GM13976 (cell line): ENCODE measurements at regions not wholly inside any gene's neighbourhood (a gene's known extent, or its start where the extent isn't known, plus 50 kb on each side); places are given as distances from the start of the nearest gene placed in this dataset.

ENCODE experiments used
- DNase-seq: peaks from one replicate; pipeline ENCODE4 v3.0.0; 2012; ENCODE audit warnings: low spot score
- CTCF ChIP-seq: IDR thresholded peaks from 2 replicates; pipeline ENCODE4 v1.5.1; 2012; ENCODE audit warnings: borderline replicate concordance, mild to moderate bottlenecking; ENCODE audit not compliant: insufficient read depth; ENCODE audit errors: extremely low read depth, missing control alignments, control extremely low read depth
- in situ Hi-C: fragments of 300-500 bp; cut with MboI; formaldehyde crosslinking; loops from one replicate; pipeline ENCODE4 v1.12.0; 2022; ENCODE audit warnings: low sequenced_read_pairs, mixed read lengths, inconsistent platforms; ENCODE audit not compliant: unreplicated experiment

GRCh38 chr4:38600575-38600974 is 63.4 kb upstream of the KLF3 start:
- no peak for DNase-seq
- no peak for TF ChIP-seq CTCF
- in situ Hi-C loops = no loop called here

DNA sequence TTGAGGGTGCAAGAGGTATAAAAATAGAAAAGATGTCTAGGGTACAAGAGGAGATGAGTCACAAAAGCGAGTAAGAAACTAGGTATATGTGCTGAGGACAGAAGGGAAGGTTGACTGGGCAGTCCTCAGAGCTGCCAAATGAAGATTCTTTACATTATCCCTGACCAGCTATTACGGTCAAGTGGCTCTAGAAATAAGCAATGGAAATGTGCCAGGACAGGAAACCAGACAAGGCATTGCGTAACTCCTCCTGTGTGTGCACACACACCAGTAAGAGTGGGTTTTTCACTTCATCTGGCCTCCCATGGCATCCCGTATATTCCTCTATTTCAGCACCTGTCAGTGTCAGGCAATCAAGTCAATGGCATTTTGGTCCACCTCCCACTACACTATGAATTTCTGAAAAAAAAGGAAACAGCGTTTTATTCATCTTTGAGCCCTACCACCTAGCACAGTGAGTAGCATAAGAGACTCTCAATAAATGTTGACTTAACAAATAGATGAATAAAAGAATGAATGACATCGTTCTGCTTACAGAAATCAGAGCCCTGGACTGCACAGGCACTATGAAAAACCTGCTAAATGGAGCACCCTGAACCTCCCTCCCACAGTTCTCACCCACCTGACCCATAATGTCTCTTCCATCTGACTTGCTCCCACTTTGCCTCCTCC is 62.6 kb upstream of the KLF3 start:
- in situ Hi-C loops = no loop called here
- no peak for DNase-seq
- TF ChIP-seq CTCF = no peak

DNA sequence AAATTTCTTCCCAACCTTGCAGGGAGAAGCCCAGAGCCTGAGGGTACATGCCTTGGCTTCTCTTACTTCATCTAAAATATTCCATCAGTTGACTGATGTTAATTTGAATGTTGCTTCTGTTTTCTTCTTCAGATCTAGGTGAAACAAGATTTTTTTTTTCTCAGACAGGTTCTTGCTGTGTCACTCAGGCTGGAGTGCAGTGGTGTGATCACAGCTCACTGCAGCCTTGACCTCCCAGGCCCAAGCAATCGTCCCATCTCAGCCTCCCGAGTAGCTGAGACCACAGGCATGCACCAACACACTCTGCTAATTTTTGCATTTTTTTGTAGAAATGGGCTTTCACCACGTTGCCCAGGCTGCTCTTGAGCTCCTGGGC is 62.1 kb upstream of the KLF3 start:
- no peak for DNase-seq
- in situ Hi-C loops = no loop called here
- TF ChIP-seq CTCF = no peak

DNA sequence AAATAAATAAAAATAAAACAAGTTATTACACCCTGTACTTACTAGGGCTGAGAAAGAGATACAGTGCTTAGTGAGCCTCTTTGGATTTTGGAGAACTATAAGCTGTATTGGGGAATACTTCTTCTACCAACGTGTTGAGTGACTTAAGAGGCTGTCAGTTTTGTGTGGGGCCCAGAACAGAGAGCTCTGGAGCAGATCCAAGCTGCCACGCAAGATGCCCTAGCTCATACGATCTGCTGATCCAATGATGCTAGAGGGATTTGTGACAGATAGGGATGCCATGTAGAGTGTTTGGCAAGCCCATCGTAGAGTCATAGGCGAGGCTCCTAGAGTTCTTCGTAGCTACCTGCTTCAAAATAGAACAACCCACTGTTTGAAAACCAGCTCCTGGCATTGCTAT is 60.3 kb upstream of the KLF3 start:
- no peak for DNase-seq
- in situ Hi-C loops = no loop called here
- no peak for TF ChIP-seq CTCF

DNA sequence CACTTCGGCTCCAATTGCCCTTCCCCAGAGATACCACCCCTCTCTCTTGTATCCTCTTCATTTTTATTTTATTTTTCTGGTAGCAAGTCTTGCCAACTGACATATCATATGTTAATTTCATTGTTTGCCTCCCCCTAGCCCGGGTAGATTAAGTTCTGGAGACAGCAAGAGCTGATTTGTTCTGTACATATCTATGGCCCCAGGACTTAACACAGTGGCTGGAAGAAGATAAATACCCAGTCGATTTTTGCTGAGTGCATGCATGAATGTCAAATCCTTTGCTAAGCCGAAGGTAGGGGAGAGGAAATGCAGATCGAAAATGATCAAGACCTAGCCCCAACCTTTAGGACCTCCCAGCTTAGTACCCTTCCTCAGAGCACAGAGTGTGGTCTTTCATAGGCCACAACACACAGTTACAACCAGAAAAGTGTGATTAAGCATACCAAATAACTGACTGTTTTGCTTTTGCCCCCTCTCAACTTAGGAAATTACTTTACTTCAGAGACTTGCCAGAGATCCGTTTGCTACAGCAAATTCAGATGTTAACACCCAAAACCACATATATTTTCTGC is 58.7 kb upstream of the KLF3 start:
- no peak for TF ChIP-seq CTCF
- in situ Hi-C loops = no loop called here
- no peak for DNase-seq

DNA sequence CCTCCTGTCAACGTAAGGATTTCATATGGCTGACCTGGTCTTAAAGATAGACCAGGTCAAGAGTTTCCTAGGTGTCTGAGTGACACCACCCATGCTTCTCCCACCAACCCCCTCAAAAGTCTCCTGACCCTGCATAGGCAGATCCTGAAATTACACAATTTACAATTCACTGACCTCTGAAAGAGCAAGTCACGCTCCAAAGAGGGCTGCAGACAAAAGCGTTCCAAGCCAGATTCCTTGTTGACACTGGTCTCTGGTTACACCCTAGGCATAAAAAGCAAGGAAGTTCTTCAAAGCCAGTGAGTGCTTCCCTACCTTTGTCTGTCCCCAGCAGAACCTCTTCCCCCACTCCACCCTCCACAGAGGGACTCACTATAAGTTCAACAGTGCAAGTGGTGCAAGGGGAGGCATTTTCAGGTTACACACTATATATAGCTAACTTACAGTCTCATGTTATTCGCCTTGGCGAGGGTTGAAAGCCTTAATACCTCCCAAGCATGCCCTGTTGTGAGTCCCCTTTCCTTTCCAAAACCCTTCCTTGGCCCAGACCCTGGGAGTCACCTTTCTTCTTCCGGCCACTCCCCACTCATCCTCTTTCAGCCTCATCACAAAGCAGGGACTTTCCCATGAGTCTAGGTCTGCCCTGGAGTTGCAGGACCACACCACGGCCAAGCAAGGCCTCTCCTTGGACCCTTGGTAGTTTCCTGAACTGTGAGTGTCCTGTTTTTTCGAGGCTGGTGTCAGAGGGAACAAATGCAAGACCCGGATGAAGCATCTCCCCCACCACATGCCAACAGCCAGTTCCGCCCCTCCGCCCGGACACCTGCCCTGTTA is 58.0 kb upstream of the KLF3 start:
- no peak for TF ChIP-seq CTCF
- in situ Hi-C loops = no loop called here
- DNase-seq = no peak
